Stimulated activated CD4-positive, alpha-beta T cell treated with anti-CD3 and anti-CD28 coated beads, Interleukin-4, amount 100 ng/mL, for 4 hours (primary cell): ENCODE measurements at regions not wholly inside any gene's neighbourhood (a gene's known extent, or its start where the extent isn't known, plus 50 kb on each side); places are given as distances from the start of the nearest gene placed in this dataset.

Source experiments
- DNase-seq, 2 experiments: peaks; one replicate each; pipeline ENCODE4 v3.0.0-alpha.2; 2020

- no peak for DNase-seq
Observed at GRCh38 chr4:180805101-180805500, 1438.1 kb upstream of the TENM3 start.

GRCh38 chr4:180808862-180809261 lies 1434.3 kb upstream of the TENM3 start:
- no peak for DNase-seq

GRCh38 chr4:180809439-180809838 lies 1433.8 kb upstream of the TENM3 start:
- DNase-seq = no peak

- DNase-seq = no peak
Observed at GRCh38 chr4:180810581-180810980, 1432.6 kb upstream of the TENM3 start.

- no peak for DNase-seq
Observed at GRCh38 chr4:180811556-180811955, 1431.6 kb upstream of the TENM3 start.

- DNase-seq = no peak
Observed at GRCh38 chr4:180812783-180813182, 1430.4 kb upstream of the TENM3 start.

GRCh38 chr4:180814875-180815417 lies 1428.3 kb upstream of the TENM3 start:
- DNase-seq = no peak

GRCh38 chr4:180817529-180817928 lies 1425.7 kb upstream of the TENM3 start:
- DNase-seq = no peak

GRCh38 chr4:180823108-180823507 lies 1420.1 kb upstream of the TENM3 start:
- no peak for DNase-seq

- no peak for DNase-seq
Observed at GRCh38 chr4:180827232-180828009, 1415.8 kb upstream of the TENM3 start.

- DNase-seq = no peak
Observed at GRCh38 chr4:180828455-180829018, 1414.7 kb upstream of the TENM3 start.

- DNase-seq = no peak
Observed at GRCh38 chr4:180832073-180832472, 1411.1 kb upstream of the TENM3 start.

GRCh38 chr4:180840142-180840541 lies 1403.1 kb upstream of the TENM3 start:
- no peak for DNase-seq

- DNase-seq = no peak
Observed at GRCh38 chr4:180850318-180850940, 1392.8 kb upstream of the TENM3 start.

- no peak for DNase-seq
Observed at GRCh38 chr4:180852738-180853137, 1390.5 kb upstream of the TENM3 start.

GRCh38 chr4:180855184-180855583 lies 1388.0 kb upstream of the TENM3 start:
- no peak for DNase-seq

GRCh38 chr4:180860089-180860720 lies 1383.0 kb upstream of the TENM3 start:
- no peak for DNase-seq

- DNase-seq = no peak
Observed at GRCh38 chr4:180861651-180862050, 1381.6 kb upstream of the TENM3 start.

GRCh38 chr4:180866933-180867643 lies 1376.1 kb upstream of the TENM3 start:
- DNase-seq = no peak

GRCh38 chr4:180870623-180871022 lies 1372.6 kb upstream of the TENM3 start:
- no peak for DNase-seq

GRCh38 chr4:180898305-180898704 lies 1344.9 kb upstream of the TENM3 start:
- DNase-seq = no peak

- DNase-seq = no peak
Observed at GRCh38 chr4:180900781-180901180, 1342.4 kb upstream of the TENM3 start.

GRCh38 chr4:180909279-180909678 lies 1333.9 kb upstream of the TENM3 start:
- no peak for DNase-seq
